NCI-H1048 (cell line): ENCODE measurements at regions not wholly inside any gene's neighbourhood (a gene's known extent, or its start where the extent isn't known, plus 50 kb on each side); places are given as distances from the start of the nearest gene placed in this dataset.
A peak's percentile ranks its signal among the peaks of the same experiment; 100 is the strongest.

Experiments used
- DNase-seq: peaks from one replicate; lab custom pipeline; 2025; lab: John Stamatoyannopoulos, UW

DNA sequence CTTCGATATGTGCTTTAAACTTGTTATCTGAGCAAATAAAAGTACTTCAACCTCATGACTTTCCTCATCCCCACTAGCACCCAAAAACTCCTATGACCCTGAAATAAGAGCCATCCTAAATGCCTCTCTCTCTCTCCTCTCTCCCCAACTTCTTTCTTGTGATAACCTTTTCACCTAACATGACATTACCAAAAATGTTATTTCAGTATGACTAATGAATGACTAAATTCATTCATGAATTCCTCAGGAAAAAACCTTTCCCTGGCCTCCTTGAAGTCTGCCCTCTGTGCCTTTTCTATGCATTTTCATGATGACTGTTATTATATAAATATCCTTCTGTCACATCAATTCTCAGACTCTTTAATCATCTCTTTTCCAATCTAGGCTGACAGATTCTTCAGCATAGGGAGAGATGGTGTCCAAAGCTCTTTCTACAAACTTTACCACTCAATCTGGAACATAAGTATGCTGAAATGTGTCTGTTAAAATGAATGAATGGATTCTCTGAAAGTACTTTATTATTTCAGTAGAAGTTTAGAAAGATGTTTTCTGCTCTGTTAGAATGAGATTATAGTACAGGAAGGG is 114.3 kb upstream of the GGTLC1 start:
- no peak for DNase-seq

DNA sequence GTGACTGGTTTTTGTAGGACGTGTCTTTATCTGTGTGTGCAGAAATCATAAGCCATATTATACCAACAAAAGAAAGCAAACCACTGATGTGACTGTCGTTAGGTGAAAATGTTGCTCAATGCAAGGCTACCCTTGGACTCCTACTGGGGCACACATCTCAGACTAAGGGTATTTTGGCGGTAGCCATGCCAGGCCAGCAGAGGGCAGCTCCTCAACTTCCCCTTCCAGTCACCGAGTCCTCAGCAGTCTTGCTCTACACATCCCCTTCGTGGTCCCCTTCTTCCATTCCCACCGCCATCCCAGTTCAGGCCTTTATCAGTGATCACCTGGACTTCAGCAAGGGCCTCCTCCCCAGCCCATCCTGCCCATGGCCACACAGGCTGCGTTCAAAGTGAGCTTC is 113.7 kb upstream of the GGTLC1 start:
- no peak for DNase-seq

DNA sequence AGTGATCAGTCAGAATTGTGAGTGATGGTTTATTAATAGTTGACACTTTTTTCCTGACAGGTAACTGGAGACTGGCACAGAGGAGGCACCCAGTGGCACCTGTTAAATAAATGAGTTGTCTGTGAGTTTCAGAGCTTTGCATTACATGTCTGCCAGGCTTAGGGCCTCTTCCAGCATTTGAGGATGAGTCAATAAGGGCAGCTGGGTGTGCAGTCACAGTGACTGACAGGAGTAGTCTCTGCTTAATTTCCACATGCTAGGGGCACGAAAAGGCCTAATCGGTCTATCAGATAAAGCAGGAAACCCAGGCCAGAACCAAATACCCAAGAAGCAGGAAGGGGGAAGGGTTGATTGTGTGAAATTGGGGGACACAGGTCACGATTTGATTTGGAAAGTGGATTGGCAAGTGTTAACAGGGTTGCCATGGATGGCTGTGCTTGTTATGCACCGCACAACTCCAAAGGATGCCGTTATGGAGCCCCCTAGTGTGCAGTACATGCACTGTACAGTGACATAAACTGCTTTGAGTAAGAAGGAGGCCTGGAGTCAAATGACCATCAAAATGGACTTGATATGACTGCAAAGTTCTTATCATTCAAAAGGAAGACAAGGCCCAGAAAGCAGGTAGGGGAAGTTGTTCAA is 111.9 kb upstream of the GGTLC1 start:
- peak; percentile 23 for DNase-seq

DNA sequence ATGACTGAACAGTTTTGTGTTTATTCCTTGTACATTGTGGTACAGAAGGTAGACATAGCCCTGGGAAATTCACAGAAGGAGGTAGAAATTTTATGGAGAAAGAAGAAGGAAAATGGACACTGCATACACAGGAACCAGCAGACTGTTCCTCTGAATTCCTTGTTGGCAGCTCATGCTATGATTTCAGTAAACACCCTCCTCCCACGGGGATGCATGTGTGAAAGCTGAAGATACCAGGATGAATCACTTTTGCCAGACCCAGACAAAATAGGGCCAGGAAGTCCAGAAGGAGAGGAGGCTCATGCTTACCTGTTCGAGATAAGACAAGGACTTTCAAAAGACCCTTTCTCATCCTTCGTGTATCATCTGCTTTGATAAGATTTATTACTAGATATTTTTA is 110.3 kb upstream of the GGTLC1 start:
- no peak for DNase-seq

DNA sequence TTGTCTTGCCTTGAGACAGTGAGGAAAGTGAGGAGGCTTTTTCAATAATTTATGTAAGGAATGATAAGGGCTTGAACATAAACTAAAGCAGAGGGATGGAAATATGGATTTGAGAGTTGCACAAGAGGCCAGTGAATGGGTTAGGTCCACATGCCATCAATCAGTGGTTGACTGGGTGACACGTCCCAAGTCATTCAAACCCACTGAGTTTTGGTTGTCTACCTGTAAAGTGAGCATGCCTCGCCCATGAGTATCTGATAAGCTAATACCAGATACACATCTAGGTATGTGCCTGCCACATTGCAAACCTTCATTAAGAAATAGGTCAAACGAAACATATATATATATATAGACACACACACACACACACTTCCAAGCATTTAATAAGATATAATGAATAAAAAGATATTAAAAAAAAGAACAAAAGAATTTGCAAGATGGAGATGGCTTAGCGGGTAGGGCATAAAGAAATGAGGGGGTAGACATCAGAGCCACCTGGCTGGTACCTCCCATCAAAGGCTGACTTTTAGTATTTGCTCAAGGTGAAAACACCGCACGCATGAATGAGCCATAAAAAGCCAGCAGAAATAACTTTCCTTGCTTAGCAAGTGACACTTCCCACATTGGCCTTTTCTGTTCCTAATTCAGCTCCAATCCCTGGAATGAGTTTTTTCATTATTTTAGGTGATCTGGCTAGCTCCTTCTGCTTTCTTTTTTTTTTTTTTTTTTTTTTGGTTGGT is 109.1 kb upstream of the GGTLC1 start:
- no peak for DNase-seq

DNA sequence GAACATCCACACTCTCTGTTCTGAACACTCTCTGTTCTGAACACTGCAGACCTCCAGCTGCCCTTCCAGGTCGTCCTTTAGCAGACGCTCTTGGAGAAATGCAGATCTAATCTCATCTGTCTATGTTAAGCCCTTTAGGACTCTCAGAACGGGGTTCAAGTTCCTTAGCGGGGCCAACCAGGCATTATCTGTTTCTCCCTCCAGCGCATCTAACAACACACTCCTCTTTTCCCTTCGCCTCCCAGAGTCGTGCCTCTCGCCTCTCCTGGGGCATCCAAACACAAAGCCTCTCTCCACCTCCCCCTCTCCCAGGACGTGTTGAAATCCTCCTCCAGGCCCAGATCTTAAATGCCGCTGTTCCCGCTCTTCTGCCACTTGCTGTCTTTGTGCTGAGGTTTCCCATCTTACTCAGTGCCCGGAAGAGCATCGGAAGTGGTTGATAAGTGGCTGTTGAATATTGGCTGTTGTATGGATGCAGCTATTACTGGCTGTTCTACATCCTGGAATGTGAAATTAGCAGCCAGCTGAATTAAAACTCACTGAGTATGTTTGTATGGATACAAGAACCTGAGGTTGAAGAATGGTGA is 108.4 kb upstream of the GGTLC1 start:
- no peak for DNase-seq

DNA sequence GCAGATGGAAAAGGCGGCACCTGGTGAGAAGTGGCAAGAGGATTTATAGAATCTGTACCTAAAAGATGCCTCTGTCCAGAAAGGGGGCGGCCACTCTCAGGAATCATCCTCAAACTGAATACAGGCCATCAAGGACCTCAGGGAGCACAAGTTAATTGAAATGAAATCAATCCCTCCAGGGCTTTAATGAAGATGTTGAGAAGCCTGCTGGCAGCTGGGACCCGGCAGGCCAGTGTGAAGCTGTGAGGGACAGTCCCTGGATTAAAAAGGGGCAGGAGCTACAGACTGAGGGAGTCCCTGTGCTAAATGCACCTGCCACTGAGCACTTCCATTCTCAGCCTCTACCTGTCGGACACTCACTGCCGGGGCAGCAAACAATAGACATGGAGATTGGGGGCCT is 107.7 kb upstream of the GGTLC1 start:
- no peak for DNase-seq

DNA sequence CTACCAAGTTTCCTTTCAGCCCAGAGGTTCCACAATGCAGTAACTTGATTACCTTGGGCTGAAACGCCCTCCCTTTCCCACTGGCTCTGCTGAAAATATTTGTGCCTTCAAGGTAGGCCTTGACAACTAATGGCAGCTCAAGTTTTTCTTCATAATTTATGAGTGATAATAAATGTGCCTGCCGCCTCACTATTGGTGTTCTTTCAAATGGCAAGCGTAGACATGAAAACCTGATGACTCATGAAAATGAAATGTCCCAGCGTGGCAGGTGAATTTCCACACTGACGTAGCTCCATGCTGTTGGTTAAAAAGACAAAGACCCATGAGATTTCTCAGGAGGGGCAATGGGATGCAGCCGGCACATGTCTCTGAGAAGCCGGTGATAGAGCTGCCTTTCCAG is 107.2 kb upstream of the GGTLC1 start:
- peak; percentile 19 for DNase-seq

DNA sequence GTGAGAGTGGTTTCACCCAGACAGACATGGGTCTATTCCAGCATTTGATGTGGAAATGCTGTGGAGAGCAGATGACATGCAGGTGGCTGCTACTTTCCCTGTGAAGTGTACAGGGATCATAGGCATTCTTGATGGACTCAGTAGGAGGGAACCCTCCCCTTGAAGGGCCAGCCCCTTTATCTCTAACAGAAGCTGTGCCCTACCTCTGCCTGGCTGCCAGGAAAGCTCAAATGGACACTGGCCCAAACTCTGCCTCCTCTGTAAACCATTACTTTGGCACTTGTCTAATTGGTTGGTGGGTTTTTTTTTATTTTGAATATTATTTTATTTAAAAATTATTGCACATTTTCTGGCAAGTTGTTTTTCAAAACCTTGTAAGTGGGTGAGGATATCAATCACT is 106.7 kb upstream of the GGTLC1 start:
- no peak for DNase-seq

DNA sequence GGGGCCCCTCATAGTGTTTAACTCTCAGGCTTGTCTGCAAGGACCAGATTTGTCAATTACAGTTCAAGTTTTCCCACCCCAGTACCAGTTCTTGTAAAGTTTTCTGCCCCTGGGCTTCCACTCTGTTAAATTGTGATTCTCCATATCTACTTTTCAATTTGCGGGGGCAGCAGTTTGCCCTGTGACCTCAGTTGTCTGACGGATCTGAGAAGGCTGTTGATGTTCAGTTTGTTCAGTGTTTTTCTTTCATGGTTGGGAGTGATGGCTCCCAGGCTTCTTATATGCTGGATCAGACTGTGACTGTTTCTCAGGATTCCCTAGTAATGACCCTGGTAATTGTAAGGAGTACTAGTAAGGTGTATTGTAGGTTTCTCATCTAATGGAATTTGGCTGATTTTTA is 101.0 kb upstream of the GGTLC1 start:
- no peak for DNase-seq

DNA sequence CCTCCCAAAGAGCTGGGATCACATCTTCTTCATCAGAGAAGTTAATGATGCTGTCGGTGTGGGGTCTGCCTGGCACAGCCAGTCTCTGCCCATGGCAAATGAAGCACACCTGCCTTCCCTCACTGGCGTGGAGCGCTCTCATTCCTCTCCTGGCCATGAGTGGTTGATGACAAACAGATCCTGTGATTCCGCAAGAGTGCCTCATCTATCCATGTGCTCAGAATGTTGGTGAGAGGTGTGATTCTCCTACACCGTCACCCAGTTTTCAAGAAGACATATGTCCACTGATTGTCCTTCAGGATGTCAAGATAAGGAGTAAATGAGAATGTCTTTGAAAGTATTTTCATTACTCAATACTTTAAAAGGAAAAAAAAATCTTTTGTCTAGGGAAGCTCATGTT is 97.5 kb upstream of the GGTLC1 start:
- DNase-seq: no peak

DNA sequence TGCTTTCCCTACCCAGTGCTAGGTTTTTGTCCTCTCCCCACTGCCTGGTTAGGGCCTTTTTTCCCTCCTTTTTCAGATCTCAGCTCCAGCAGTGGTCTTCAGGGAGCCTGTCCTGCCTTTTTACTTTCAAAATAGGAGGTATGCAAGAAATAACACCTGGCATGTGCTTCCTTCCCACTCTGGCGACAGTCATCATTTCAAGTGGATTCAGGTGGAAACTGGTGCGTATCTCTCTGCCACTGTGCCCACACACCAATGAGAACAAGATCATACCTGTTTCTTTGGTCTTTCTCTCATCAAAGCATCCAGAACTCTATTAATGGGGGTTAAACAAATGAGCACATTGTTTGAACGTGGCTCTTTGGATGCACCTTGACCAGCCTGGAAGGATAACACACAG is 95.7 kb upstream of the GGTLC1 start:
- no peak for DNase-seq

DNA sequence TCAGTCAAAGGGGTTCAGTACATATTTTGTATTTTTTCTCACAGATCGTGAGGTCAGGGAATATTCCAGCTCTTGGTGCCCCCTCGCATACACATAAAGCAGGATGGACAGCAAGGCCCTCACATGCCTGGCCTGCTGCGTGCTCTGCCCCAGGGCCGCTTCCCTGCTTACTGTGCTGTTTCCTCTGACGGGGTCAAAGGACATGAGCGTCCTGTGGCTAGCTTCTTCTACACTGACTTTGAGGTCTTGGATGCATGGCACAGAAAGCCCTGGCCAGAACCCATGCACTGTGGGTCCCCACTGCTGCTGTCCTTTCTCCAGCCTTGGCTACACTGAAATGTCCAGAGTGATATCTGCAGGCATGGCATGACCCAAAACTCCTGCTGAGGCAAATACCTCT is 92.5 kb upstream of the GGTLC1 start:
- DNase-seq: no peak

DNA sequence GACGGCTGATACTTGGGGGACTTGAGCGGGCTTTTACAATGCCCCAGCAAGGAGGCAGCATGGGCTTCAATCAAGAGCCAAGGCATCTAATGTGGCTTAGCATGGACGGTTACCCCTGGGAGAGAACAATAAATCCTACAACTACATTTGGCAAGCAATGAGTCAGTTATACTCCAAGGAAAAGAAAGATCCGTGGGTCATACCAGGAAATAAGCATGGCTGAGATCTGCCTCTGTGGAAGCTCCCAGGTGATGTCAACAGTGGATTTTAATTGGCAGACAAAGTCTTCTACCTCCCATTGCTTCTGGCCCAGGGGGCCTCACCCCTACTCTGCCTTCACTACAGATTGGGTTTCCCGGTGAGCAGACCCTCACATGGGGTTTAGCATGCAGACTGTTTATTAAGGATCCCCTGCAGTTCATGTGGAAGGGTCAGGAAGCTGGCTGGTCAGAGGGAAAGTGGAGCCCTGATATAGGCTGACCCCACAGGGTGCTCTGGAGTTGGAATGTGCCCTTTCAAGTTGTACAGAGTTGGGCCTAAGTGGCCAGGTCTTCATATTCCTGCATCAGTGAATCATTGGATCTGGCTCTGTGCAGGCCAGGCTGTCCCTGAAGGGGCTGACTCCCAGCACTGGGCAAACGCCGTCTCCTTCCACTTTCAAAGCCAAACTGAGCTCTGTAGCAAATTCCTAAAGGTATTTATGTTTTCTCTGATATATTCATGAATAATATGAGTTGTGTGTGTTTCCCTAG is 91.3 kb upstream of the GGTLC1 start:
- no peak for DNase-seq

DNA sequence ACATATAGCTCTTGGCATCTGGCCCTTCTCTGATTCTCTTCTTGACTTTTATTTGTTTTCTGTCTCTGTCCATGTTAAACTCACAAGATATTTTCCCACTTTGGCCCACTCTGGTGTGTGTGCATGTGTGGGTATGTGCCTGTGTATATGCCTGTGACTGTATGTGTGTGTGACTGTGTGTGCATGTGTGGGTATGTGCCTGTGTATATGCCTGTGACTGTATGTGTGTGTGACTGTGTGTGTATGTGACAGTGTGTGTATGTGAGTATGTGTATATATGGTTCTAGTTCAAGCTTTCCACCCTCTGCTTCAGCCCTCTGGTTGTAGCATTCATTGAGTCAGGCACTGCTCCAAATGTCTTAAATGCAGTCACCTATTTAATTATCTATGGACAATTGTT is 88.6 kb upstream of the GGTLC1 start:
- no peak for DNase-seq

DNA sequence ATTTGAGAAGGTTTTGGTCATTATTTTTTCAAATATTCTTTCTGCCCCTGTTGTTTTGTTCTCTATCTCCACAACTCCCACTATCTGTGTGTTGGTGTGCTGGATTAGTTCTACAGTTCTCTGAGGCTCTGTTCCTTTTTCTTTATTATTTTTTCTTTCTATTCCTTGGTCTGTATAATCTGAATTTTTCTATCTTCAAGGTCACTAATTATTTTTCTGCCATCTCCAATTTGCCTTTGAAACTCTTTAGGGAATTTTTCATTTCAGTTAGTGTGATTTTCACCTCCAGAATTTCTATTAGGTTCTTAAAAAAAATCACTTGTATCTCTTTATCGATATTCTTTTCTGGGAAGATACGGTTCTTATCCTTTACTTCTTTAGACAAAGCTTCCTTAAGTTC is 82.1 kb upstream of the GGTLC1 start:
- DNase-seq: no peak

DNA sequence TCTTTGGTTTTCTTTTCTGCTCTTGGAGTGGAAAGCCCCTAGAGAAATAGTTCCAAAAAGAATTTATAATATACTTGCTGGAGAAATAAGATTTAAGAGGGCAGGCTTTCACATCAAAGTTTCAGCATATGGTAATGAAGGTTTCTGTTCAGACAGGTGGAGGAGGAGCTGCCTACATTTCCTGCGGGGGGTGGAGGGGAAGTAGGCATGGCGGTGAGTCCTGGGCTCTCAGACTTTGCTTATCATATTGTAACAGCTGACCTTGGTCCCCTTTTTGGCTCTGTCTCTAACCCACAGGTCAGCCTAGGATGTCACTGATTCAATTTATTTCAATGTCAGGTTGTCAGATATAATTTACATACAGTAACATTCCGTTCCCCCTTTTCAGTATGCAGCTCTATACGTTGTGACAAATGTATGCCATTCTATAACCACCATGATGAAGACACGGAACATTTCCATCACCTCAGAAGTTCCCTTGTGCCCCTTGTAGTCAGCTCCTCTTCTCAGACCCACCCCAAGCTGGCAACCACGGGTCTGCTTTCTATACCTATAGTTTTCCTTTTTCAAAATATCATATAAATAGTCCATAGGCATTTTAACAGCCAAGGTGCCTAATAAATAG is 77.6 kb upstream of the GGTLC1 start:
- no peak for DNase-seq

DNA sequence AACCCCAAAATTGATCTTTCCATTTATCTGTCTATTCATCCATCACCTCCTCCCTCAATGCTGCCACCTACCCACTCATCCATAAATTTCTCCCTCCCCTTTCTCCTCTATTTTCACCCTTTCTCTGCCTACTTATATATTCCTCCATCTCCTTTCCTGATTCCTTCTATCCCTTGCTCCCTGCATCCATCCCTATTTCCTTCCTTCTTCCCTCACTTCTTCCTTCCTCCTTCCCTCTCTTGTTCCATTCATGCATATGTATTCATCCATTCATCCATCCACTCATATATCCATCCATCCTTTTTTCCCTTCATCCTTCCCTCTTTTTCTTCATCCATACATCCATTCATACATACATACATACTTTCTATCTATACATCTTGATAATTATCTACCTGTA is 76.3 kb upstream of the GGTLC1 start:
- no peak for DNase-seq

DNA sequence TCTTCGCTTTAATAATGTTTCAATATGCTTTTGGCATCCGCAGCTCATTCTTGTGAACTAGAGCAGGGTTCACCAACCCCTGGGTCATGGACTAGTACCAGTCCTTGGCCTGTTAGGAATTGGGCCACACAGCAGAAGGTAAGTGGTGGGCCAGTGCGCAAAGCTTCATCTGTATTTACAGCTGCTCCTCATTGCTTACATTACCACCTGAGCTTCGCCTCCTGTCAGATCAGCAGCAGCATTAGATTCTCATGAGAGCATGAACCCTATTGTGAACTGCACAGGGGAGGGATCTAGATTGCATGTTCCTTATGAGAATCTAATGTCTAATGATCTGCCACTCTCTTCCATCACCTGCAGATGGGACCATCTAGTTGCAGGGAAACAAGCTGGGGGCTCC is 75.5 kb upstream of the GGTLC1 start:
- DNase-seq: no peak

DNA sequence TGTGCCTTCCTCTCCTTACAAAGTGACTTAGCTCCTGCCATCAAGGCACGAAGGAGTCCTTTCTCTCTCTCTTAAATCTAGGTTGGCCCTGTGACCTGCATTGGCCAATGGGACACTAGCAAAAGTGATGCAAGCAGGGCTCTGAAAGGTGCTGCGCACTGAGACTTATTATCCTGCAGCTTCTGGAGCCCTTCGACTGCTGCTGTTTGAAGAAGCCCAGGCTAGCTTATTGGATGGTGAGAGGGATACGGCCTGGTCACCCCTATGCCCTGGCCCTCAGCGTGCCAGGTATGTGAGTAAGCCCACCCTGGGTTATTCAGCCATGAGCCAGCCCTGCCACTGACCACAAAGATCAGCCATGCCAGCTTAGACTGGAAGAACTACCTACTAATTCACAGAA is 74.5 kb upstream of the GGTLC1 start:
- DNase-seq: no peak

DNA sequence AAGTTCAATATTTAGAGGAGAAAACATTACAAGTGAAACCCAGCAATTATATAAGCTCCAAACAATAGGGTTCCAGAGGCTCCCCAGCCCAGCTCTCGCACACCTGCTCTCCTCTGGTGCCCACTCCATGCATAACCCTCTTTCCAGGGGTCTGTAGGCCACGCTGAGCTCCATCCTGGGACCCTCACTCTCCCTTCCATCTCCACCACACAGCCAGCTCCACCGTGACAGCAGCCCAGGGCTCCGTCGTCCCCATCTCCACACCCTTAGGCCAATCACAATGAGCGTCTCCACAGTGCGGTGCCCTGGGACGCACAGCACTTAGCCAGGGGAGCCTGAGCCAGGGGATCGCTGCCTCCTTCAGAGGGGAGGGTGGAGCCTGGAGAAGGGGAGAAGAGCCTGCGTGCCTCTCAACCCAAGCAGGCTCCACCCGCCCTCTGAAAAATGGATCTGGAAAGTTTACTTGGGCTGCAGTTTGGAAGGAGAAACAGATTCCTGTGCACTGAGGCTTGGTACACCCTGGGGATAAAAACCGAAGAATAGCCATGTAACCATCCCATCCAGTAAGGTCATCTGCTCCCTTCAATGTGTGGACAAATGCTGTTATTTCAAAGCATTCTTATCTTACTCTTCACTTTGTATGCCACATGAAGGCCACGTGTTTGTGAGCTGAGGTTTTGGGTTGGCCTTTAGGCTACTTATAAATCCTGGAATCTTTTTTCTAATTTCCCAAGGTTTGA is 72.4 kb upstream of the GGTLC1 start:
- no peak for DNase-seq
